ENCODE measurements at regions not wholly inside any gene's neighbourhood (a gene's known extent, or its start where the extent isn't known, plus 50 kb on each side); places are given as distances from the start of the nearest gene placed in this dataset.

- TF ChIP-seq CTCF (IDR thresholded peaks at IDR 0.05) (no peak), POLR2A (IDR thresholded peaks at IDR 0.05) (no peak), POLR2AphosphoS5 (IDR thresholded peaks at IDR 0.05; ENCODE audit: insufficient read depth in 1 of 2, low read depth in 1 of 2) (no peak)
These were observed 65.8 kb downstream of the SPCS3 start for GRCh38 chr4:176385601-176386000.

All from vagina (tissue), 2 donors.